Neuronal stem cell (in vitro differentiated cells): ENCODE measurements at regions not wholly inside any gene's neighbourhood (a gene's known extent, or its start where the extent isn't known, plus 50 kb on each side); places are given as distances from the start of the nearest gene placed in this dataset.
A peak's percentile ranks its signal among the peaks of the same experiment; 100 is the strongest.

Source experiments
- DNase-seq: peaks from one replicate; pipeline ENCODE4 v3.0.0-alpha.2; 2013; ENCODE audit warnings: low spot score
- H2AFZ ChIP-seq: one replicate; pipeline ENCODE4 v1.6.1; 2013; ENCODE audit warnings: mild to moderate bottlenecking, low read length, inconsistent platforms
- H2AK5ac ChIP-seq: 2 replicates; pipeline ENCODE4 v1.6.1; 2013; ENCODE audit warnings: low read depth, mild to moderate bottlenecking, inconsistent platforms, low read length, moderate library complexity, mixed read lengths
- H2BK120ac ChIP-seq: 2 replicates; pipeline ENCODE4 v1.6.1; 2013; ENCODE audit warnings: low read depth, mild to moderate bottlenecking, inconsistent platforms, low read length, moderate library complexity, mixed read lengths
- H2BK12ac ChIP-seq: one replicate; pipeline ENCODE4 v1.6.1; 2013; ENCODE audit warnings: low read length, inconsistent platforms
- H2BK15ac ChIP-seq: 2 replicates; pipeline ENCODE4 v1.6.1; 2013; ENCODE audit warnings: mild to moderate bottlenecking, low read length, inconsistent platforms, mixed read lengths
- H2BK5ac ChIP-seq: one replicate; pipeline ENCODE4 v1.6.1; 2013; ENCODE audit warnings: inconsistent platforms, mild to moderate bottlenecking, low read length, moderate library complexity
- H3K14ac ChIP-seq: one replicate; pipeline ENCODE4 v1.6.1; 2013; ENCODE audit warnings: low read length, inconsistent platforms
- H3K18ac ChIP-seq: 2 replicates; pipeline ENCODE4 v1.6.1; 2013; ENCODE audit warnings: low read length, inconsistent platforms
- H3K23ac ChIP-seq: 2 replicates; pipeline ENCODE4 v1.6.1; 2013; ENCODE audit warnings: low read depth, mild to moderate bottlenecking, mixed read lengths, low read length, inconsistent platforms; ENCODE audit not compliant: poor library complexity
- H3K27ac ChIP-seq: replicated peaks from 3 replicates; pipeline ENCODE4 v1.5.1; 2013; ENCODE audit warnings: low read length, inconsistent platforms
- H3K27me3 ChIP-seq, 3 experiments: 2 replicates each; pipeline ENCODE4 v1.6.1; 2013; ENCODE audit warnings: low read length in 3 of 3, mild to moderate bottlenecking in 2 of 3, inconsistent platforms in 1 of 3, low read depth in 1 of 3, mixed read lengths in 1 of 3, moderate library complexity in 1 of 3; ENCODE audit not compliant: control insufficient read depth in 3 of 3, insufficient read depth in 3 of 3
- H3K36me3 ChIP-seq, 2 donors: replicated peaks in 1 of 2; 2 replicates each; pipeline ENCODE4 v1.6.1; 2013; ENCODE audit warnings: low read length in 2 of 2; ENCODE audit not compliant: control insufficient read depth in 2 of 2, insufficient read depth in 2 of 2
- H3K4ac ChIP-seq: 2 replicates; pipeline ENCODE4 v1.6.1; 2013; ENCODE audit warnings: inconsistent platforms, mild to moderate bottlenecking, low read length, moderate library complexity
- H3K4me1 ChIP-seq, 2 donors: 1 replicate in 1 of 2; 2 replicates in 1 of 2; pipeline ENCODE4 v1.6.1; 2013; ENCODE audit warnings: low read length in 2 of 2, low read depth in 1 of 2; ENCODE audit not compliant: control insufficient read depth in 2 of 2, insufficient read depth in 1 of 2
- H3K4me2 ChIP-seq: one replicate; pipeline ENCODE4 v1.6.1; 2013; ENCODE audit warnings: mild to moderate bottlenecking, low read length, inconsistent platforms; ENCODE audit not compliant: insufficient read depth, poor library complexity, severe bottlenecking
- H3K4me3 ChIP-seq, 2 donors: 2 replicates each; pipeline ENCODE4 v1.5.1; 2013; ENCODE audit warnings: low read length in 2 of 2, mild to moderate bottlenecking in 2 of 2, inconsistent platforms in 1 of 2, moderate library complexity in 1 of 2
- H3K79me1 ChIP-seq: one replicate; pipeline ENCODE4 v1.6.1; 2013; ENCODE audit warnings: low read depth, mild to moderate bottlenecking, inconsistent platforms, low read length, moderate library complexity
- H3K9ac ChIP-seq: one replicate; pipeline ENCODE4 v1.6.1; 2013; ENCODE audit warnings: mild to moderate bottlenecking, low read depth, low read length, inconsistent platforms; ENCODE audit not compliant: poor library complexity
- H3K9me3 ChIP-seq, 2 donors: replicated peaks in 1 of 2; 2 replicates each; pipeline versions ENCODE3 to v1.6.1; 2013; ENCODE audit warnings: low read length in 2 of 2, mild to moderate bottlenecking in 2 of 2, inconsistent platforms in 1 of 2, low read depth in 1 of 2, mixed read lengths in 1 of 2, moderate library complexity in 1 of 2; ENCODE audit not compliant: control insufficient read depth in 2 of 2, insufficient read depth in 1 of 2
- H4K8ac ChIP-seq: one replicate; pipeline ENCODE4 v1.6.1; 2013; ENCODE audit warnings: low read depth, mild to moderate bottlenecking, inconsistent platforms, low read length, moderate library complexity
- H4K91ac ChIP-seq: one replicate; pipeline ENCODE4 v1.6.1; 2013; ENCODE audit warnings: low read length, low read depth, mild to moderate bottlenecking, inconsistent platforms; ENCODE audit not compliant: poor library complexity
- WGBS, 2 donors: extraction: QIAGEN DNeasy Blood & Tissue Kit; methylation state at CpG; one replicate each; pipeline ENCODE4 v1.1.7; 2013; ENCODE audit warnings: missing lambda C conversion rate in 2 of 2, mixed read lengths in 1 of 2; ENCODE audit not compliant: insufficient read length in 2 of 2, insufficient replicate concordance in 1 of 2; ENCODE audit errors: extremely low coverage in 2 of 2; 5-methylcytosine and 5-hydroxymethylcytosine counted together

GRCh38 chr6:8322659-8323058 lies 112.7 kb downstream of the SLC35B3 start:
- Histone ChIP-seq H2BK12ac (no peak overlapping the region), H2BK5ac (no peak overlapping the region), H3K9me3 (no peaks in the 10 kb centered on the region), H3K9ac (no peak overlapping the region), H2AK5ac (no peak overlapping the region), H3K4me1 (no peaks in the 10 kb centered on the region), H2BK15ac (no peak overlapping the region), H3K23ac (no peak overlapping the region), H2AFZ (no peak overlapping the region), H4K8ac (no peak overlapping the region), H3K36me3 (no peaks in the 10 kb centered on the region), H3K4me3 (no peak overlapping the region), H3K27ac (no peak overlapping the region), H3K18ac (no peak overlapping the region), H4K91ac (no peak overlapping the region), H3K27me3 (peaks cover 0 to 5% (median 0%) of the 10 kb centered on the region in 3 experiments), H3K4me2 (no peak overlapping the region), H3K14ac (no peak overlapping the region), H3K79me1 (no peaks in the 10 kb centered on the region), H3K4ac (no peak overlapping the region), H2BK120ac (no peak overlapping the region)
- DNase-seq: no peak
- no CpG with 5 or more reads among the region's 6 CpGs for WGBS, 2 donors

- Histone ChIP-seq H3K4me2 (no peak overlapping the region), H2BK120ac (no peak overlapping the region), H2AK5ac (no peak overlapping the region), H3K14ac (no peak overlapping the region), H2BK15ac (no peak overlapping the region), H3K36me3 (no peaks in the 10 kb centered on the region), H3K4me1 (no peaks in the 10 kb centered on the region), H4K8ac (no peak overlapping the region), H2BK5ac (no peak overlapping the region), H4K91ac (no peak overlapping the region), H3K27ac (no peak overlapping the region), H2AFZ (no peak overlapping the region), H3K4me3 (no peak overlapping the region), H2BK12ac (no peak overlapping the region), H3K79me1 (no peaks in the 10 kb centered on the region), H3K27me3 (peaks cover 0 to 5% (median 0%) of the 10 kb centered on the region in 3 experiments), H3K18ac (no peak overlapping the region), H3K23ac (no peak overlapping the region), H3K9me3 (no peaks in the 10 kb centered on the region), H3K4ac (no peak overlapping the region), H3K9ac (no peak overlapping the region)
- no CpG with 5 or more reads among the region's 3 CpGs for WGBS, 2 donors
- DNase-seq: no peak
These were observed 113.5 kb downstream of the SLC35B3 start for GRCh38 chr6:8321671-8322404.

- no peak overlapping the region for H2BK5ac ChIP-seq
- H2BK15ac ChIP-seq: no peak overlapping the region
- no peak overlapping the region for H3K27ac ChIP-seq
- peak overlapping the region; percentile 56 for H3K14ac ChIP-seq
- H3K27me3 ChIP-seq: no peaks in the 10 kb centered on the region
- H3K79me1 ChIP-seq: no peaks in the 10 kb centered on the region
- H3K4me1 ChIP-seq: no peaks in the 10 kb centered on the region
- no peak overlapping the region for H2BK120ac ChIP-seq
- no peak overlapping the region for H3K9ac ChIP-seq
- no peak overlapping the region for H3K4me3 ChIP-seq
- DNase-seq: no peak
- H4K8ac ChIP-seq: no peak overlapping the region
- H3K4ac ChIP-seq: no peak overlapping the region
- no CpG with 5 or more reads among the region's 5 CpGs for WGBS, 2 donors
- H3K9me3 ChIP-seq: no peaks in the 10 kb centered on the region
- no peak overlapping the region for H3K4me2 ChIP-seq
- H2AFZ ChIP-seq: no peak overlapping the region
- no peaks in the 10 kb centered on the region for H3K36me3 ChIP-seq
- H2AK5ac ChIP-seq: peak overlapping the region; percentile 31
- H4K91ac ChIP-seq: no peak overlapping the region
- peak overlapping the region; percentile 11 for H3K18ac ChIP-seq
- no peak overlapping the region for H2BK12ac ChIP-seq
- peak overlapping the region; percentile 65 for H3K23ac ChIP-seq
These were observed 120.2 kb downstream of the SLC35B3 start for GRCh38 chr6:8315154-8315553.

- Histone ChIP-seq H3K18ac (no peak overlapping the region), H3K4me2 (no peak overlapping the region), H2BK12ac (no peak overlapping the region), H3K36me3 (no peaks in the 10 kb centered on the region), H4K91ac (no peak overlapping the region), H3K27ac (no peak overlapping the region), H3K79me1 (no peaks in the 10 kb centered on the region), H2BK120ac (no peak overlapping the region), H3K9me3 (no peaks in the 10 kb centered on the region), H3K27me3 (no peaks in the 10 kb centered on the region), H3K23ac (no peak overlapping the region), H3K4me3 (no peak overlapping the region), H3K14ac (no peak overlapping the region), H4K8ac (no peak overlapping the region), H3K4me1 (no peaks in the 10 kb centered on the region), H3K9ac (no peak overlapping the region), H3K4ac (no peak overlapping the region), H2AK5ac (no peak overlapping the region), H2BK15ac (no peak overlapping the region), H2BK5ac (no peak overlapping the region), H2AFZ (no peak overlapping the region)
- WGBS, 2 donors: no CpG with 5 or more reads among the region's 2 CpGs
- no peak for DNase-seq
These were observed 133.8 kb downstream of the SLC35B3 start for GRCh38 chr6:8301502-8301901.
